GM18520 (cell line): ENCODE measurements at regions not wholly inside any gene's neighbourhood (a gene's known extent, or its start where the extent isn't known, plus 50 kb on each side); places are given as distances from the start of the nearest gene placed in this dataset.

Experiments used
- ATAC-seq: cut with Tn5 transposase; IDR thresholded peaks from one replicate; pipeline ENCODE4 v1.9.1; 2021; ENCODE audit not compliant: unreplicated experiment

- no peak for ATAC-seq
Measured at GRCh38 chr2:155095613-155096012, 397.1 kb downstream of the KCNJ3 start.

DNA sequence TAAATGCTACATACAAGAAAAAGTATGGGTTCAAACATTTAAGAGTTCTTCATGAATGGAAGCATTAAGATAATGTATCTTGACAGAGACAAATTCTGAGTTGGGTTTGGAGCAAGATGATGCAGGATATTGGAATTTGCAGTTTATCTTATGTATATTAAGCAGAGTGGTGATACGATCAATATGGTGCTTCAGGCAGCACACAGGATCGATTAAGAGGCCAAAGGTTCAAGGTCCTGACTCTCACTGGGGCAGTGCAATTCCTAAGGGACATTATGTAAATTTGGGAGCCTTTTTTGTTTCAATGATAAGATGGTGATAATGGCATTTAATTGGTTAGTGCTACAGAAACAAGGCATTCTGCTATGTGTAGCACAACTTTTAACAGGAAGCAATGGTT is 381.9 kb downstream of the KCNJ3 start:
- ATAC-seq: no peak

DNA sequence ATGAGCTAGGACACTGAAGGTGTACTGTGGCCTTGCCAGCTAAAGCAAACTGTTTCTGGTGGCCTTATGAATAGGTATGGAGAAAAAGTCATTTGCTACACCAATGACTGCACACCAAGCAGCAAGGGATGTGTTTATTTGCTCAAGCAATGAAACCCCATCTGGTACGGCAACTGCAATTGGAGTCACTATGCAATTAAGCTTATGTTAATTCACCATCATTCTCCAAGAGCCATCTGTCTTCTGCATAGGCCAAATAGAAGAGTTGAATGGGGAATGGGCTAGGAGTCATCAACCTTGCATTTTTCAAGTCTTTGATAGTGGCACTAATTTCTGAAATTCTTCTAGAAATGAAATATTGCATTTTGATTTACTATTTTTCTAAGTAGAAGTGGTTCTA is 372.0 kb downstream of the KCNJ3 start:
- ATAC-seq: no peak

DNA sequence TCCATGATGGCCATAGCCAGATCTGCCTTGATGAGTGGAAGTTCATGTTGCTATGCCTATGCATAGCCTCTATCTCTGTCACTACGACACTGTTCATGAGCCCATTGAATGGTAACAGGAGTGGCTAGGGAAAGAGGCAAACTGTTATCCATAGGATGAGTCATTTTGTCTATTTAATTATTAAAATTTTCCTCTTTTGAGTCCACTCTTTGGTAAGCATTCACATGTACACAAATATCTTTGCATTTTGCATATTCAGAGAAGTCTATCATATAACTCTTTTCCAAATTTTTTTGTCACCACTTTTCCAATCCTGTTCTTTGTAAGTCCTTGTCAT is 364.4 kb downstream of the KCNJ3 start:
- ATAC-seq: no peak

DNA sequence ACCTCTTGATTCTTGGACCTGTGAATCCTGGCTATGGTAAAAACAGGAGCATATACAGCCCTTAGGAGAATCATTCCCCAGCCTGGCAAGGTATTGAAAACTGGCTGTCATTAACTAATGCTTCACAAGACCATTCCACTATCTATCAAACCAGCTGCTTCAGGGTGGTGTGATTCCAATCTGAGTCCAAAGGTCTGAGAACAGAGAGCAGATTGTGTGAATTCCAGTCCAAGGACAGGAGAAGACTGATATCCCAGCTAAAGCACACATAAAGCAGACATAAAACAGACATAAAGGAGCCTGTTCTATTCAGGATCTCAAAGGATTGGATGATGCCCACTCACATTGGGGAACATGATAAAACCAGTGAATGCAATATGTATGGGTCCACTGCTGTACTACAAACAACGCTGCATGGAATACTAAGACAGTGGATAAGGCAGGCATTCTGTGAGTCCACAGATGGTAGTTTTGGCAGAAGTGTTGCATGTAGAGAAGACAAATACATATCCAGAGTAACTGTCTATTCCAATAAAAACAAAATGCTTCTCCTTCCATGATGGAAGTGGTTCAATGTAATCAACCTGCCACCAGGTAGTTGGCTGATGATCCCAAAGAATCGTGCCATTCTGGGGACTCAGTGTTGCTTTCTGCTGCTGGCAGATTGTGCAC is 363.9 kb downstream of the KCNJ3 start:
- no peak for ATAC-seq

GRCh38 chr2:155060896-155061295 is 362.4 kb downstream of the KCNJ3 start:
- ATAC-seq: no peak

DNA sequence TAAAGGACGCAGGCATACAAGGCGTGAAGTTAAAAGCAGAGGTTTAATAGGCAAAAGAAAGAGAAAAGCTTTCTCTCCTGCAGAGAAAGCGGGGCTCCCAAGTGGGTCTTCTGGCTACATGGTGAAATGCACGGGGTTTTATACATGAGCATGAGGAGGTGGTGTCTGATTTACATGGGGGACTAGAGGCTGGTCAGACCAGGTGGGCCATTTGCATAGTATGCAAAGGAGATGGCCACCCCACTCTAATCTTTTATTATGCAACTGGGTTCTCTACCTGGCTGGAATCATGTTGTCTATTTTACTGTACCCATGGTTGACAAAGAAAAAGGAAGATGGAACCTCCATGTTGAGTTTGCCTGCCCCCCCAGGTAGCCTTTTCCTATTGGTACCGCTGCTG is 356.2 kb downstream of the KCNJ3 start:
- ATAC-seq: no peak

DNA sequence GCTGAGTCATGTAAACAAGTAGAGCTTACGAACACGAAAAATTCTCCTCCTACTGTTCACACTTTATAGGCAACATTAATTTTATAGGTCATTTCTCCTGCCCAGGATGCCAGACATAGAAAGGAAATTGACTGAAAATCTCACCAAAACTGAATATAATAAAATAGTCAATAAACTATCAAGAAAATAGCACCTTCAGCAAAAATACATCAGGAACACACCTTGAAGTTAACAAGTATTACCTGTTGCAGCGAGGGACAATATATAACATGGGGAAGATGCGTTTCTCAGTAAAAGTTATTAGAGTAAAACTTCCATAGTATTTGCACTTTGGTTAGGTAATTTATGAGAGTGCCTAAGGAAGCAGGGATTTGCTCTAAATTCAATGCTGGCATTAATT is 344.6 kb downstream of the KCNJ3 start:
- no peak for ATAC-seq

- ATAC-seq: no peak
Measured at GRCh38 chr2:155035308-155035707, 336.8 kb downstream of the KCNJ3 start.

GRCh38 chr2:155033652-155034051 is 335.2 kb downstream of the KCNJ3 start:
- ATAC-seq: peak; percentile 79

- ATAC-seq: no peak
Measured at GRCh38 chr2:155030296-155030695, 331.8 kb downstream of the KCNJ3 start.

GRCh38 chr2:155026651-155027174 is 328.2 kb downstream of the KCNJ3 start:
- ATAC-seq: no peak

- no peak for ATAC-seq
Measured at GRCh38 chr2:155023674-155024073, 325.2 kb downstream of the KCNJ3 start.

DNA sequence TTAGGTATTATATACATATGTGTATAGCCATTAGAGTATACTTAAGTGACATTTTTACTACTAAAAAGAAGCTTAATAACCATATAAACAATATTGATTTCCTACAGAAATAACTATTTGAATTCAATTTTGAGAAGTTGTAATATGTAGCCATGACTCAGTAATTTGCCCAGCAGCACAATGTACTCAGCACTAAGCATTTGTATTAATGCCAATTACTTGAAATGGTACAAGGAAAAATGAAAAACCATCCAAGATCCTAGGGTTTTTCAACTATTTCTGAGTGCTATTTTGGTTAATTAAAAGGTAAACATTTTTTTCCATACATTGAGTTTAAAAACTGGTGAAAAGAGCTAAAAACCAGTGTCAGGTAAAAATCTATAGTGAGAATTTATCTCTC is 324.0 kb downstream of the KCNJ3 start:
- no peak for ATAC-seq

- no peak for ATAC-seq
Measured at GRCh38 chr2:155021618-155022017, 323.1 kb downstream of the KCNJ3 start.

DNA sequence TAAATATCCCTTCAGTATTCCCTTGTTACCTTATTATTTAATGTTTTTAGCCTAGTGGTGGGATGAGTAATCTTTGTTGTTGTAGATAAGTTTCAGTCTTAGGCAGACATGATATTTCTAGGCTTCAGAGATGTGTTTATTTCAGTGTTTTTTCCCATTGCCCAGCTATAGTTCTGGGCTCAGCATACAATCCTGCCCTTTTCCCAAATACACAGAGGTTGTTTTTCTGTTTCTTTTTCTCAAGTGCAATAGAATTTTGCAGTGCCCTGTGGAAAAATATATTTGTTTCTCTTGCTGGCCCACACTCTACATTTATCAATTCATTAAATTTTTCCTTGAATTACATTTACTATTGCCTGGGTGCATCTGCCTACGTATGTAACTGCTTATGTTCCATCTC is 321.8 kb downstream of the KCNJ3 start:
- ATAC-seq: no peak

DNA sequence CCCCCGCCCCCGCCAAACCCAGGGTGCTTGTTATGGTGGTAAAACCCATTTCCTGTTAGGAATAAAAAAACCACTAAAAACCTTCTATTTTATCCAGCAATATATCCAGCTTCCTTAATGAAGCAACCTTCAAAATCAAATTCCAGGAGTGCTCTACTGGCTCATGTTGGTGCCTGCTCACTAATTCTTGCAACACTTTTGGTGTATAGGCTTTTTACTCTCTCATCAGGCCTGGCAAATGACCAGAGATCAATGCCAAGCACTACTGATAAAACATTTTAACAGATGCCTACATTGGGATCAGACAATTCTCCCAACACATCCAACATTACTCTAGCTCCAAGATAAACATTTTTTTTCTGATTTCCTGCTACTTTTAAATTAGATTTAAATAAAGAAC is 312.4 kb downstream of the KCNJ3 start:
- ATAC-seq: no peak

DNA sequence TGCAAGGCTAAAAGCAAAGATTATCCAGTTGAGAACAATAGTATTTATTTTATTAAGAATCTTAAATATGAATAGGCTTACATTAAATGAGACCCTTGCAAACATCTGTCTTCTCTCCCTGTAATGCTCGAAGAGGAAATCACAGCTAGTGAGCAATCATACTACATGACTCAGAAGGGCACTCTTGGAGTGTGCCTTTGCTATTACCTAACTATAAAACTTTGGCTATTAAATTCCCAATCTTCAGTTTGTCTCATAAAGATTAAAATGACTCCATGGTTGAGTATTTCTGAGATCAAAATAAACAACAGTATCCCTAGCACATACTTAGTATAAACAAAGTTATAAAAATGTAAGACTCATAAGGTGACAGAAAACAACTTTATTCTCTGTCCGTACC is 296.9 kb downstream of the KCNJ3 start:
- ATAC-seq: no peak

DNA sequence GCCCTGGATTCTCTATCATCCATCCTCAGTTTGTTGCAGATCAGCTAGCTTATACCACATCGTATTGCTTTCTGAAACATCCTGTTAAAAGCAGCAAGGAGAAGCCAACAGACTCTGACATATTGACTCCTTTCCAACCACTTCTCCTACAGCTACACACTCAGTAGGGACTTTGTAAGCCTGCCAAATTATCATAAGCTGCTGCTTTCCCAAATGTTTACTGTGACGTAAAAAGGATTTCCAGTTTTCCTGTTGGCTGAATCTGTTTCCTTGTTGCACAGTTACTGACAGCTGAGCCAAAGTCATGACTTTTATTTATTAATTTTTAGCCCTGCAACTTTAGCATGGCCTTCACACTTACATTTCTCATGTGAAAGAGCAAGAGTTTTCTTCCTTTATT is 294.3 kb downstream of the KCNJ3 start:
- ATAC-seq: no peak

DNA sequence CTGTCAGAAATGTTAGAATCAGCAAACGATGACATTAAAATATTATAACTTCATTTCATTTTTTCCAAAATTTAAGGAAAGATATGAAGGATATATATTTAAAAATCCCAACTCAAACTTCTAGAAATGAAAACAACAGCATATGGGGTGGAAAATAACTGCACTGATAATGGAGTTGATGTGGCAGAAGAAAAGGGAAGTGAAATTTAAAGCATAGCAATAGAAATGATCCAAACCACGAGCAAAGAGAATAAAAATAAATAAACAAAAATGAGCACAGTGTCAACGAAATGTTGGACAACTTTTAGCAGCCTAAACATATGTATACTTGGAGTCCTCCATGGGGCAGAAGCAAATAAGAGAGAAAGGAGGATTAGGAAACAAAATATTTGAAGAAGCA is 280.2 kb downstream of the KCNJ3 start:
- ATAC-seq: no peak

DNA sequence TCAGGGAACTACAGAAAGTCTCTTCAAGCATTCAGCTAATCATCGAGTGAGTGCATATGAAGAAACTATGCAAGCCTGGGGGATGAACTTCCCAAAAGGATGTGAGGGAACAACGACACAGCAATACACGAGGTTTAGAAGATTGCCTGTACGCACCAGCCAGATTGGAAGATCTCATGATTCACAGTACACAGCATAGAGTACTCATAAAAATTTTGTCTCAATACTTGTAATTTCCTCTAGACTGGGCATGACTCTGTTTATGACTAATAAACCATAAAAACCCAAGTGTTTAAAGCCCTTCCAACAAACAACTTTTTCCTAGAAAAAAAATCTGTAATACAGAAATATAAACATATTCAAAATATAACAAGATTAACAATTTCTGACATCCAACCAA is 279.7 kb downstream of the KCNJ3 start:
- ATAC-seq: no peak

DNA sequence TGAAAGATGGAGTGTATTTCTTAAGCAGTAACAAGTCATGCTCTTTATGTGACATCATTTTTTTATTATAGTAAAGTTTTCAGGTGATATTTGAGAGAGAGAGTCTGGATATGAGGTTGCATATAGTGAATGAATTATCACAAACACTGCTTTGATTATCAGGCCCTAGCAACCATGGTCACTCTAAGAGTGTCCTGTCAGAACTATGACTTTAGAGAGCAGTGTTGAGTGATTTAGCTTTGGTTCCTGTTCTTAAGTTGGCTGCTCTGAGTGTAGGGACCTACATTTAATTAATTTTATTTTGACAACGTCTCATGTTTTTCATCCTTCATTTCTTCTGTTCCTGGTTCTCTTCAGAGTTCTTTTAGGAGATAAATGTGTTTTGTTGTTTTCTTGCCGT is 275.5 kb downstream of the KCNJ3 start:
- peak; percentile 47 for ATAC-seq

DNA sequence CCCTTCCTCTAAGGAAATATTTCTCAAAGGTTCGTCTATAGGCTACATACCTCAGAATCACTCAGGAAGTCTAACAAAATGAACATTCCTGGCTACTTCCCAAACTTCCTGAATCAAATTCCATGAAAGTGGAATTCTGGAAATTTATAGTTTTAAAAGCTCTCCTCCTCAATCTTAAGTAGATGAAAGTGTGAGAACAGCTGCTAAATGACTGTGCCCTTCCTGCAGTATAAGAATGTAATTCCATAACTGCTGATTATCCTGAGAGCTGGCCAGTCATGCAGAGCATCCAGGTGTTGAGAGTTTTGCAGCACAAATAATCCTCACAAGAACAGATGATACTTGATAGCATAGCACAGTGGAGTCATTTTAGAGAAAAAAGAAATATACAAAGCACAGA is 265.0 kb downstream of the KCNJ3 start:
- ATAC-seq: no peak
